Ammon's horn (tissue), 1 donor: ENCODE measurements at regions not wholly inside any gene's neighbourhood (a gene's known extent, or its start where the extent isn't known, plus 50 kb on each side); places are given as distances from the start of the nearest gene placed in this dataset.
"Not testable (repeated sequence)": the region's sequence is repeated elsewhere in the genome, so short reads cannot be mapped to it uniquely, and the experiment has no call there.

Source experiments
- DNase-seq: peaks from one replicate; pipeline ENCODE4 v3.0.0-alpha.2; 2016; ENCODE audit warnings: low spot score

GRCh38 chr20:51123887-51124286, 101.0 kb upstream of the KCNG1 start:
- DNase-seq, result not testable (repeated sequence)

- DNase-seq, result no peak
Observed at GRCh38 chr20:51122931-51123658, 100.2 kb upstream of the KCNG1 start.

- DNase-seq, result no peak
Observed at GRCh38 chr20:51121901-51122412, 99.0 kb upstream of the KCNG1 start.

GRCh38 chr20:51121272-51121671, 98.4 kb upstream of the KCNG1 start:
- DNase-seq, result no peak

GRCh38 chr20:51120868-51121267, 98.0 kb upstream of the KCNG1 start:
- DNase-seq, result no peak

- DNase-seq, result no peak
Observed at GRCh38 chr20:51120438-51120837, 97.5 kb upstream of the KCNG1 start.

GRCh38 chr20:51119914-51120313, 97.0 kb upstream of the KCNG1 start:
- DNase-seq, result no peak

- DNase-seq, result no peak
Observed at GRCh38 chr20:51118985-51119527, 96.1 kb upstream of the KCNG1 start.

- no peak for DNase-seq
Observed at GRCh38 chr20:51118216-51118615, 95.3 kb upstream of the KCNG1 start.

- DNase-seq, result no peak
Observed at GRCh38 chr20:51116765-51117686, 94.1 kb upstream of the KCNG1 start.

DNA sequence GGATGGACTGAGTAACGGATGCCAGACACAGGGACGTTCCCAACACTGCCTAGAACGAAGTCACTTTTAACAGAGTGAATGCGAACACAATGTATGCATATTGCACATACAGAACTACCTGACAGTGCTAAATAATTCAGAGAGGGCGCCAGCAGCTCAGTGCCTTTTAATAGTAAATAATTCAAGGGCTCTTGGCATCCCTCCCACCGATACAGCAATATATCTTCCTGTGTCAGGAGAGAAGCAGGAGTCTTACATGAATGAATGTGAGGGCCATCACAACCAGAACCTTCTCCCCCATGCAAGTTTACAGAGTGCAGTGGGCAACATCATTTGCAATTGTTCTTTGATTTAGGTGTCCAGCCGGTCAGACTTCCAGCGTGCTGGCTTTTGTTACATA, 88.4 kb upstream of the KCNG1 start:
- DNase-seq, result no peak

- DNase-seq, result no peak
Observed at GRCh38 chr20:51108638-51109363, 85.9 kb upstream of the KCNG1 start.

- DNase-seq, result no peak
Observed at GRCh38 chr20:51106011-51106410, 83.1 kb upstream of the KCNG1 start.

DNA sequence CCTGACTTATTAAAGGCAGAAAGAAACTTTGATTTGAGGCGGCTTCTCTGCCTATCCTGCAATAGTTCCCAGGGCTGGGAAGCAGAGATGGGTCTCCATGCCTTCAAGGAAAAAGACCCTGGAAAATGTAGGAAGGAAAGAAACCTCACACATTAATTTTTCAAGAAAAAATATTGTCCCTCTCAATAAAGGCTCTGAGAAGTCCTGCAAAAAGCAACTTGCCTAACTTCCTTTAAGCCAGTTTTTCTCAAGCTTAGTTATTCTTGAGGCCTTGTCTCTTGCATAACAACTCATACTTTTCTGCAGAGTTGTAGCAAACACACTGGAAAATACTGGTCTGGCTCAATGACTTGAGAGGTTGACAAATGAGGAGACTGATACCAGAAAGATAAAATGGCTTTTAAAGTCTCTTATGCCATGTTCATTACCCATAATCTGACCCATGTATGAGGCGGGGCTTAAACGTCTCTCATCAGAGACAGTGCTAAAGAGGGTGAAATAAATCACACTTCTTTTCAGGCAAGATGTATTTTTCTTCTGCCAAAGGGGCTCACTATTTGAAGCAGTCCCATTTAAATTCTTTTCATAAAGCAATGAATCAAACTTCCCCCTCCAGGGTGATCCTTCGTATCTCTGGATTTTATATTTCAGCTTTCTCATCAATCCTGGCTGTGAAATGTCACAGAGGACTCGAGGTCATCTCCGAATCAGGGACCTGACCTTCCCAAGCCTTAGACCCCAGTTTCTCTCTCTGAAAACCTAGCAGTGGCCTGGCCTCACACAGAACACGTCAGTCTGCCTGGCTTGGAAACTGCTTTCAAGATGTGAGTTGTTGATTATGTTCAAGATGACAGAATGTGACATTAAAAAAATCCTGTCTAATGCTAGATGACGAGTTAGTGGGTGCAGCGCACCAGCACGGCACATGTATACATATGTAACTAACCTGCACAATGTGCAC, 82.3 kb upstream of the KCNG1 start:
- no peak for DNase-seq

- DNase-seq, result no peak
Observed at GRCh38 chr20:51100617-51101016, 77.7 kb upstream of the KCNG1 start.

GRCh38 chr20:51098284-51098810, 75.4 kb upstream of the KCNG1 start:
- peak; percentile 28 for DNase-seq

DNA sequence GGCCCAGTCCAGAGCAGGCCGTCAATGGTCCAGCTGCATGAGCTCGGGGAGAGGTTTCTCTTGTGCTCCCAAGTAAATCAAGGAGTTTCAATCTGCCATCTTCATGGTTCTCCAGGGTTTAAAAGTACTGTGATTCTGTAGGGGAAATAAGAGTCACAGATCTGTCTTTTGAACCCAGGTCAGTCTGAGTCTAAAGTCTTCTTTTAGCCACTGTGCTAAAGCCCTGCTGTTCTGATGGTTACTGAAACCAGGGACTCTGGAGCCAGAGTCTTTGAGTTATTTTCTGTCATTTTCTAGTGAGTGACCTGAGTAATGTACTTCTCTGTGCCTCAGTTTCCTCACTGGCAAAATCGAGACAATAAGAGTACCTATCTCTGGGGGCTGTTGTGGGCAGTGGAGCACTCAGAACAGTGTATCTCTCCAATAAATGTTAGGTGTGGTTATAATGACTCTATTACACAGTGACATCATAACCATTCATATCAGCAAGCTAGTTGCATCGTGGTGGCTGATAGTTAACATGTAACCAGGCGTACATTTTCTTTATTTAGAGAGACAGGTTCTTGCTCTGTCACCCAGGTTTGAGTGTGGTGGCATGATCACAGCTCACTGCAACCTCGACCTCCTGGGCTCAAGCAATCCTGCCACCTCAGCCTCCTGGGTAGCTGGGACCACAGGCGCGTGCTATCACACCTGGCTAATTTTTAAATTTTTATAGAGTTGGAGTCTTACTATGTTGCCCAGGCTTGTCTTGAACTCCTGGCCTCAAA, 74.6 kb upstream of the KCNG1 start:
- no peak for DNase-seq

DNA sequence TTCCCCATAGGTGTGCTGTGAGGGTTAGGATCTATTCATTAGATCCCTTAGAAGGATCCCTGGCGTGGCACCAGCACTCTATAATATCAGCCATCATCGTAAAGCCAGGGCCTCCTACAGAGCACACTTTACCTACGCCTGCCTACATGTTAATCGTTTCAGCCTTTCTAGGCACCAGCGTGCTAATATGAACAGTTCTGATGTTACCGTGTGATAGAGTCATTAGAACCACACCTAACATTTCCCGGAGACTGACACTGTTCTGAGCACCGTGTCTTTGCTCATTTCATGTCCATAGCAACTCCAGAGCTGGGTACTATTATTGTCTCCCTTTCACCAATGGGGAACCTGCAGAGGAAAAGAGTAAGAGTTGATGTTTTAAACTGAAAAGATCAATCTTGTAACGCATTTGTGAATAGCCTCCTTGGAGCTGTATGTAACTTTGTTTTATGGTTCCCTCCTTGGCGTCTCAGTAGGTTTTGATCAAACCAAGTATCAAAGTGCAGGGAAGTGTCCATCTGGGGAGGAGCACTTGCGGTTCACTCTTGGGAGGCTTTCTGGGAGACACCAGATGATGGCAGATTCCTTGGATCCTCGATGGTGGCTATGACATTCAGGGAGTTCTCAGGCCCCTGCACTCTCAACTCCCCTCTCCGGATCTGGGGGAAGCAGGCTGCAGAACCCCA, 73.8 kb upstream of the KCNG1 start:
- DNase-seq, result no peak
